ENCODE measurements at regions not wholly inside any gene's neighbourhood (a gene's known extent, or its start where the extent isn't known, plus 50 kb on each side); places are given as distances from the start of the nearest gene placed in this dataset.
A peak's percentile ranks its signal among the peaks of the same experiment; 100 is the strongest.

GRCh38 chr20:50272724-50273446, 82.3 kb downstream of the CEBPB start:
- Mint-ChIP-seq H3K27ac (ENCODE audit: low read depth) (no peak overlapping the region), H3K9me3 (no peaks in the 10 kb centered on the region), H3K27me3 (peaks cover 33% of the 10 kb centered on the region), H3K36me3 (ENCODE audit: insufficient read depth) (no peaks in the 10 kb centered on the region), H3K4me1 (no peaks in the 10 kb centered on the region), H3K4me3 (no peak overlapping the region)
- DNase-seq (ENCODE audit: low spot score in 2 of 2) (no peak), ATAC-seq (replicated peaks; ENCODE audit: extremely low read depth, poor library complexity, severe bottlenecking) (no peak)

- no peak for ATAC-seq (replicated peaks; ENCODE audit: extremely low read depth, poor library complexity, severe bottlenecking)
Observed at GRCh38 chr20:50273601-50274491, 83.2 kb downstream of the CEBPB start.

GRCh38 chr20:50274570-50275430, 84.2 kb downstream of the CEBPB start:
- Mint-ChIP-seq H3K27ac (ENCODE audit: low read depth) (no peak overlapping the region), H3K4me1 (no peaks in the 10 kb centered on the region), H3K27me3 (peaks cover 35% of the 10 kb centered on the region), H3K36me3 (ENCODE audit: insufficient read depth) (no peaks in the 10 kb centered on the region), H3K4me3 (no peak overlapping the region), H3K9me3 (no peaks in the 10 kb centered on the region)
- no peak for ATAC-seq (replicated peaks; ENCODE audit: extremely low read depth, poor library complexity, severe bottlenecking)
- no peak for DNase-seq (ENCODE audit: low spot score in 2 of 2)

More at GRCh38 chr20:50273601-50274491, 83.2 kb downstream of the CEBPB start:
- H3K27ac Mint-ChIP-seq (ENCODE audit: low read depth), result peak overlapping the region; percentile 63
- no peak overlapping the region for H3K4me3 Mint-ChIP-seq
- no peak for DNase-seq (ENCODE audit: low spot score in 2 of 2)
- H3K36me3 Mint-ChIP-seq (ENCODE audit: insufficient read depth), result no peaks in the 10 kb centered on the region
- no peaks in the 10 kb centered on the region for H3K9me3 Mint-ChIP-seq
- no peaks in the 10 kb centered on the region for H3K4me1 Mint-ChIP-seq
- peaks cover 43% of the 10 kb centered on the region for H3K27me3 Mint-ChIP-seq

- Mint-ChIP-seq H3K4me3 (no peak overlapping the region), H3K4me1 (no peaks in the 10 kb centered on the region), H3K36me3 (ENCODE audit: insufficient read depth) (no peaks in the 10 kb centered on the region), H3K27me3 (peaks cover 19% of the 10 kb centered on the region), H3K27ac (ENCODE audit: low read depth) (no peak overlapping the region), H3K9me3 (no peaks in the 10 kb centered on the region)
- peak; percentile 19 for ATAC-seq (replicated peaks; ENCODE audit: extremely low read depth, poor library complexity, severe bottlenecking)
- DNase-seq (ENCODE audit: low spot score in 2 of 2), result no peak
Observed at GRCh38 chr20:50276119-50277063, 85.8 kb downstream of the CEBPB start.

GRCh38 chr20:50277064-50277415, 86.4 kb downstream of the CEBPB start:
- H3K9me3 Mint-ChIP-seq, result no peaks in the 10 kb centered on the region
- H3K4me3 Mint-ChIP-seq, result no peak overlapping the region
- ATAC-seq (replicated peaks; ENCODE audit: extremely low read depth, poor library complexity, severe bottlenecking) (no peak), DNase-seq (ENCODE audit: low spot score in 2 of 2) (no peak)
- H3K27me3 Mint-ChIP-seq, result peaks cover 13% of the 10 kb centered on the region
- no peaks in the 10 kb centered on the region for H3K36me3 Mint-ChIP-seq (ENCODE audit: insufficient read depth)
- H3K4me1 Mint-ChIP-seq, result no peaks in the 10 kb centered on the region
- no peak overlapping the region for H3K27ac Mint-ChIP-seq (ENCODE audit: low read depth)

- no peak for ATAC-seq (replicated peaks; ENCODE audit: extremely low read depth, poor library complexity, severe bottlenecking)
Observed at GRCh38 chr20:50277460-50278376, 87.1 kb downstream of the CEBPB start.

GRCh38 chr20:50278377-50278683, 87.7 kb downstream of the CEBPB start:
- Mint-ChIP-seq H3K36me3 (ENCODE audit: insufficient read depth) (no peaks in the 10 kb centered on the region), H3K4me3 (no peak overlapping the region), H3K4me1 (peaks cover 7% of the 10 kb centered on the region), H3K27ac (ENCODE audit: low read depth) (no peak overlapping the region), H3K9me3 (no peaks in the 10 kb centered on the region), H3K27me3 (peaks cover 13% of the 10 kb centered on the region)
- ATAC-seq (replicated peaks; ENCODE audit: extremely low read depth, poor library complexity, severe bottlenecking) (no peak), DNase-seq (ENCODE audit: low spot score in 2 of 2) (no peak)

More at GRCh38 chr20:50277460-50278376, 87.1 kb downstream of the CEBPB start:
- DNase-seq (ENCODE audit: low spot score in 2 of 2), result no peak
- peaks cover 13% of the 10 kb centered on the region for H3K27me3 Mint-ChIP-seq
- no peaks in the 10 kb centered on the region for H3K36me3 Mint-ChIP-seq (ENCODE audit: insufficient read depth)
- H3K9me3 Mint-ChIP-seq, result no peaks in the 10 kb centered on the region
- no peak overlapping the region for H3K4me3 Mint-ChIP-seq
- H3K27ac Mint-ChIP-seq (ENCODE audit: low read depth), result no peak overlapping the region
- peaks cover 1% of the 10 kb centered on the region for H3K4me1 Mint-ChIP-seq

GRCh38 chr20:50278684-50279531, 88.3 kb downstream of the CEBPB start:
- ATAC-seq (replicated peaks; ENCODE audit: extremely low read depth, poor library complexity, severe bottlenecking), result no peak
- Mint-ChIP-seq H3K27me3 (peaks cover 13% of the 10 kb centered on the region), H3K9me3 (no peaks in the 10 kb centered on the region), H3K27ac (ENCODE audit: low read depth) (no peak overlapping the region), H3K4me3 (no peak overlapping the region), H3K4me1 (peaks cover 8% of the 10 kb centered on the region), H3K36me3 (ENCODE audit: insufficient read depth) (no peaks in the 10 kb centered on the region)
- DNase-seq (ENCODE audit: low spot score in 2 of 2), result no peak

GRCh38 chr20:50279988-50280850, 89.6 kb downstream of the CEBPB start:
- H3K27me3 Mint-ChIP-seq, result peaks cover 13% of the 10 kb centered on the region
- H3K4me1 Mint-ChIP-seq, result peaks cover 17% of the 10 kb centered on the region
- DNase-seq (ENCODE audit: low spot score in 2 of 2) (no peak), ATAC-seq (replicated peaks; ENCODE audit: extremely low read depth, poor library complexity, severe bottlenecking) (no peak)
- no peak overlapping the region for H3K4me3 Mint-ChIP-seq
- no peaks in the 10 kb centered on the region for H3K9me3 Mint-ChIP-seq
- no peak overlapping the region for H3K27ac Mint-ChIP-seq (ENCODE audit: low read depth)
- no peaks in the 10 kb centered on the region for H3K36me3 Mint-ChIP-seq (ENCODE audit: insufficient read depth)

Measured in central memory CD8-positive, alpha-beta T cell (primary cell).